SK-N-SH treated with all-trans-retinoic acid at 6 μM for 48 hours (cell line): ENCODE measurements at regions not wholly inside any gene's neighbourhood (a gene's known extent, or its start where the extent isn't known, plus 50 kb on each side); places are given as distances from the start of the nearest gene placed in this dataset.

Source experiments
- BACH2 ChIP-seq: fragments of 250-450 bp; sonication (Bioruptor Pico); IDR thresholded peaks from 2 replicates; pipeline ENCODE4 v1.9.0; 2021; ENCODE audit warnings: mild to moderate bottlenecking, borderline replicate concordance
- GLIS3 ChIP-seq: fragments of 250-450 bp; sonication (Bioruptor Pico); IDR thresholded peaks from 2 replicates; pipeline ENCODE4 v1.5.0; 2020; ENCODE audit warnings: mild to moderate bottlenecking, moderate library complexity
- PATZ1 ChIP-seq: fragments of 250-450 bp; sonication (Bioruptor Pico); IDR thresholded peaks from 2 replicates; pipeline ENCODE4 v1.8.0; 2020; ENCODE audit warnings: mild to moderate bottlenecking, moderate library complexity, borderline replicate concordance
- PPARA ChIP-seq: fragments of 250-450 bp; sonication (Bioruptor Pico); IDR thresholded peaks from 2 replicates; pipeline ENCODE4 v1.5.0; 2020; ENCODE audit warnings: mild to moderate bottlenecking, borderline replicate concordance
- RARB ChIP-seq: fragments of 250-450 bp; sonication (Bioruptor Pico); IDR thresholded peaks from 2 replicates; pipeline ENCODE4 v1.8.0; 2021; ENCODE audit warnings: mild to moderate bottlenecking, moderate library complexity
- TCF4 ChIP-seq: fragments of 250-450 bp; sonication (Bioruptor Pico); IDR thresholded peaks from 2 replicates; pipeline ENCODE4 v1.8.0; 2021; ENCODE audit warnings: mild to moderate bottlenecking, moderate library complexity, borderline replicate concordance
- ZFP3 ChIP-seq: fragments of 250-450 bp; sonication (Bioruptor Pico); IDR thresholded peaks from 2 replicates; pipeline ENCODE4 v1.5.0; 2020; ENCODE audit warnings: mild to moderate bottlenecking, moderate library complexity
- ZFP30 ChIP-seq: fragments of 450-650 bp; formaldehyde crosslinking; IDR thresholded peaks from 2 replicates; pipeline ENCODE4 v1.5.0; 2022; ENCODE audit warnings: mild to moderate bottlenecking, moderate library complexity
- ZNF8 ChIP-seq: fragments of 450-650 bp; formaldehyde crosslinking; IDR thresholded peaks from 2 replicates; pipeline ENCODE4 v1.5.0; 2020; ENCODE audit warnings: mild to moderate bottlenecking, moderate library complexity
- TF ChIP-seq, protein P1 (sequence below): fragments of 250-450 bp; sonication (Bioruptor Pico); IDR thresholded peaks from 2 replicates; pipeline ENCODE4 v1.5.1; 2021; ENCODE audit warnings: mild to moderate bottlenecking, moderate library complexity
- TF ChIP-seq, protein P2 (sequence below): fragments of 250-450 bp; sonication (Bioruptor Pico); IDR thresholded peaks from 2 replicates; pipeline ENCODE4 v1.8.0; 2021; ENCODE audit warnings: low read depth, mild to moderate bottlenecking, moderate library complexity, borderline replicate concordance

DNA sequence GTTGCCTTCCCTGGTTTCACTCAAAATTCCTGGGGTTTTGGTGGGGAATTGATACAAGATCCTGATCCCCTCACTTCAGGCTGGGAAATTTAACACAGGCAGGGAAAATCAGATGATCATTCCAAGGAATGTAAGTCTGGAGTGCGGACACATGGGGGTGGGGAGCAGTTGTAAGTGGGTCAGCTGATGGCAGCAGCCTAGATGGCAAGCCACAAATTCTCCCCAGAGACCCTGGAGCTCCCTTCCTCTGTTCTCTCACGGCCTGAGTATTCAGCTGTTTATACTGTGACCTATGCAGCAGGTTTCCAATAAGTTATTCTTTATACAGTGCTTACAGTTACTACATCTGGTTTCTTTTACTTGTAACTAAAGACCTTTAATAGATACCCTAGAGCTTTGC is 144.9 kb downstream of the SH3BGRL2 start:
- TF ChIP-seq, protein P1, sequence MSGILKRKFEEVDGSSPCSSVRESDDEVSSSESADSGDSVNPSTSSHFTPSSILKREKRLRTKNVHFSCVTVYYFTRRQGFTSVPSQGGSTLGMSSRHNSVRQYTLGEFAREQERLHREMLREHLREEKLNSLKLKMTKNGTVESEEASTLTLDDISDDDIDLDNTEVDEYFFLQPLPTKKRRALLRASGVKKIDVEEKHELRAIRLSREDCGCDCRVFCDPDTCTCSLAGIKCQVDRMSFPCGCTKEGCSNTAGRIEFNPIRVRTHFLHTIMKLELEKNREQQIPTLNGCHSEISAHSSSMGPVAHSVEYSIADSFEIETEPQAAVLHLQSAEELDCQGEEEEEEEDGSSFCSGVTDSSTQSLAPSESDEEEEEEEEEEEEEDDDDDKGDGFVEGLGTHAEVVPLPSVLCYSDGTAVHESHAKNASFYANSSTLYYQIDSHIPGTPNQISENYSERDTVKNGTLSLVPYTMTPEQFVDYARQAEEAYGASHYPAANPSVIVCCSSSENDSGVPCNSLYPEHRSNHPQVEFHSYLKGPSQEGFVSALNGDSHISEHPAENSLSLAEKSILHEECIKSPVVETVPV (CRISPR knock-in tag): no peak
- TF ChIP-seq, protein P2, sequence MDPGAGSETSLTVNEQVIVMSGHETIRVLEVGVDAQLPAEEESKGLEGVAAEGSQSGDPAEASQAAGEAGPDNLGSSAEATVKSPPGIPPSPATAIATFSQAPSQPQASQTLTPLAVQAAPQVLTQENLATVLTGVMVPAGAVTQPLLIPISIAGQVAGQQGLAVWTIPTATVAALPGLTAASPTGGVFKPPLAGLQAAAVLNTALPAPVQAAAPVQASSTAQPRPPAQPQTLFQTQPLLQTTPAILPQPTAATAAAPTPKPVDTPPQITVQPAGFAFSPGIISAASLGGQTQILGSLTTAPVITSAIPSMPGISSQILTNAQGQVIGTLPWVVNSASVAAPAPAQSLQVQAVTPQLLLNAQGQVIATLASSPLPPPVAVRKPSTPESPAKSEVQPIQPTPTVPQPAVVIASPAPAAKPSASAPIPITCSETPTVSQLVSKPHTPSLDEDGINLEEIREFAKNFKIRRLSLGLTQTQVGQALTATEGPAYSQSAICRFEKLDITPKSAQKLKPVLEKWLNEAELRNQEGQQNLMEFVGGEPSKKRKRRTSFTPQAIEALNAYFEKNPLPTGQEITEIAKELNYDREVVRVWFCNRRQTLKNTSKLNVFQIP (CRISPR knock-in tag): no peak
- TF ChIP-seq ZNF8 (CRISPR knock-in tag) (no peak), ZFP30 (CRISPR knock-in tag) (no peak), ZFP3 (CRISPR knock-in tag) (no peak), GLIS3 (CRISPR knock-in tag) (no peak), PATZ1 (CRISPR knock-in tag) (no peak), PPARA (no peak), BACH2 (CRISPR knock-in tag) (no peak), RARB (no peak), TCF4 (CRISPR knock-in tag) (no peak)
